ENCODE measurements at regions not wholly inside any gene's neighbourhood (a gene's known extent, or its start where the extent isn't known, plus 50 kb on each side); places are given as distances from the start of the nearest gene placed in this dataset.

DNA sequence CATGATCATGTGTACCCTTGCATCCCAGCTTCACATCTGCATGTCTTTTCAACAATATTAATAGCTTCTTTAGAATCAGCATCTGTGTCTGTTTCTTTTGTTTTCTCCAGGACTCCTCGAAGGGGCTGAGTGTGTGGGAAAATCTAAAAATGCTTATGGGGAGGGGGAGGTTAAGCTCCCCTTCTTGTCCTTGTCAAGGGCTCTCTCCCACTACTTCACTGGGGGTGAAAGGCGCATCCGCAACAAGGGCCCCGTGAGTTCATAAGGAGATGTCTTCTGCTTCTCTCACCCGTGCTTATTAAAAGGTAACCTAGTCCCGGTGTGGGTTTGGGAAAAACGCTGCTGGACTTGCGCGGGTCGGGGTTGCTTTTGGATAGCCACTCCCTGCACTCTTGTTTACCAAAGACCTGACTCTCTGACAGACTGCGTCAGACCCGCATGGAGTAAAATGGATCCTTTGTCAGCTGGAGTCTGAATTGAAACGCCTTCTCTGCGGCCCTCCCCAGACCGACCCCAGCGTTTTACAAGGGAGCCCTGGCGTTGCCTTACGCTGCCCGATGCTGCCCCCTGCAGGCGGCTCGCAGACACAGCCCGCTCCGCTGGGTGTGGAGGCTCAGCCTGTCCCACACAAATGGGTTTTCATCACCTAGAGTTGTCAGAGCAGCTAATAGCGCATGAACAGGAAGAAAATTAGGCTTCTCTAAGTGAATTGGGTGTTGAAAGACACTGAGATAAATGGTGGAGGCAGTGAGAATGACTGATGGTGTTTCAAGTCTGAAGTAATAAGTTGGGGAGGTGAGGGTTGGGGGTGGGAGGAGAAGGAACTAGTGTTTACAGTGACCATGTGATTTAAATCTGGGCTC is 53.8 kb downstream of the IER5 start:
- in situ Hi-C loops (cut with HindIII; ENCODE audit: low sequenced_read_pairs), result no loop called here

DNA sequence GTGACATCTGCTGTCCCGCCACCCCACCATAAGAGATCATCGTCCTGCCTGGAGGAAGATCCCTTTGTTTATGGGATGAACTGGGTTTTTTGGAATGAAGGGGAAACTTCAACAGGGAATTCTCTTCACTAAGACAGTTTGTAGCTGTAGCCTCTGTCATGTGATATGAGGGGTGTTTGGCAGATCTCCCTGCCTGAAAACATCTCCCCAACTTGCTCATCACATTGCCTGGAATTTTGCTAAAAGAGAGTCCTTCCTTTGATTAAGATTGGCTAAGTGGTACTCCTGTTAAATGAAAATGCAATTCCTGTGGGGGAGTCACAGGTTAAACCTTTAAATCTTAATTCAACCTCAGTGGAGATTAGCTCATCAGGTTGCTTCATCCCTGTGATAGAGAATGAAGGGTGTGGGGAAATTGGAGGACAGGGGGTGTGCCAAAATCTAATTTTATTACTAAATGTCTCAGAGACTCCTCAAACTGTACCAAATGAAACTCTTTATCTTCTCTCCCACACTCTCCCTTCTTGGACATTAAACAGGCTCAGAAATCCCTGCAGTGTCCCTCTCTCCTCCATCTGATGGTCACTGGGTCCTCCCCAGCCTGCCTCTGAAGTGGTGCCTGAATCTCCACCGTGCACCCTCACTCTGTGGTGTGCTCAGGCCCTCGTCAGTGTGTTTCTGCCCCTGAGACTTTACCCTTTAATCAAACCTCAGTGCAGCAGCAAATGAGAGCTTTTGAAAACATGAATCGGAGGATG is 54.8 kb downstream of the IER5 start:
- in situ Hi-C loops (cut with HindIII; ENCODE audit: low sequenced_read_pairs), result no loop called here

- in situ Hi-C loops (cut with HindIII; ENCODE audit: low sequenced_read_pairs), result no loop called here
Observed at GRCh38 chr1:181144238-181144637, 55.7 kb downstream of the IER5 start.

- in situ Hi-C loops (cut with HindIII; ENCODE audit: low sequenced_read_pairs), result loop anchor here (5.0 kb wide), 2 partner anchors 56 to 111 kb away; no protein-coding TSS in a partner anchor
Observed at GRCh38 chr1:181148636-181149035, 60.1 kb downstream of the IER5 start.

GRCh38 chr1:181149326-181150125 is 61.0 kb downstream of the IER5 start:
- in situ Hi-C loops (cut with HindIII; ENCODE audit: low sequenced_read_pairs), result loop anchor here (5.0 kb wide), 2 partner anchors 57 to 112 kb away; no protein-coding TSS in a partner anchor

DNA sequence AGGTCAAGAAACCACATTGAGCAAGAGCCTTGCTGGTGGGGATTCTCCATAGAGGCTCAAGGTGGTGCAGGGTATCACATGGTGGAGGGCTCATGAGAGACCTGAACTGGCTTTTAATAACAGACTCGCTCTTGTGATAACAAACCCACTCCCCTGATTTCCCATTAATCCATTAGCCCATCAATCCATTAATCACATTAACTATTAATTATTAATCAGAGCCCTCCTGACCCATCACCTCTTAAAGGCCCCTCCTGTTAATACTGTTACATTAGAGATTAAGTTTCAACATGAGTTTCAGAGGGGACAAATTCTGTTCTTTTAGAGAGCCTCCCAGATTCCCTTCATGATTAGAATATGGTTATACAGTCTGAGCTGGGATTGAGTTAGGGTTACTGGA is 61.8 kb downstream of the IER5 start:
- in situ Hi-C loops (cut with HindIII; ENCODE audit: low sequenced_read_pairs), result no loop called here

GRCh38 chr1:181150842-181151241 is 62.3 kb downstream of the IER5 start:
- in situ Hi-C loops (cut with HindIII; ENCODE audit: low sequenced_read_pairs), result no loop called here

- in situ Hi-C loops (cut with HindIII; ENCODE audit: low sequenced_read_pairs), result no loop called here
Observed at GRCh38 chr1:181151378-181152326, 63.2 kb downstream of the IER5 start.

DNA sequence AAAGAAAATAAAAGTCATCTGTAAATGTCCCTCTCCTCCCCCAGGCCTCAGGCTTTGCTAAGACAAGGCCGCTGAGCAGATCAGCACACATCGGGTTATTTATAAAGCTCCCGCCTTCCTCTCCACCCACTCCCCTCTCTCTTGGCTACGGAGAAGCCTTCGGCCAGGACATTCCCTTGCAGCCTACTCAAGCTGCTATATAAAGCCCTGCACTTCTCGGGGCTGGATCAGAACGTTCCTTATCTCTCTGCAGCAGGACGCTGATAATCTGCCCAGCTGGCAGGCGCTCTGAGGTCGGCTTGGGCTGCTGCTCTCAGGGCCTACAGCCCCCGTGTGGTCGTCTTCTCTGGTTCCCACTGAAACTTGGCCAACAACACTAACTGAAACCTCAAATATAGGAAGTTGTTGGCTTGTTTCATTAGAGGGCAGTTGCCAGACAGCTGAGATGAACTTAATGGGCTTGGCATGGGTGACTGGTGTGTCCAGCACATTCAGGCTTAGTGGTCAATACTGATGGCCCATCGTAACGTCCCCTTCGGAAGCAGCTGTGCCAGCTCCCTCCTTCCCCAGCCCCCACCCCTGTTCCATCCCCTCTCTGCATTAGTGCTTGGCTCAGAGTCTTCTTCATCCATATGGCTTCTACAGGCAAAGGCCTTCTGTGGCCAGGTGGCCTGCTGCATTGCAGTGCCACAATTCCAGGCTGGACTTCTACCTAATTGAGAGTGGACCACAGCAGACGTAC is 64.6 kb downstream of the IER5 start:
- in situ Hi-C loops (cut with HindIII; ENCODE audit: low sequenced_read_pairs), result no loop called here

DNA sequence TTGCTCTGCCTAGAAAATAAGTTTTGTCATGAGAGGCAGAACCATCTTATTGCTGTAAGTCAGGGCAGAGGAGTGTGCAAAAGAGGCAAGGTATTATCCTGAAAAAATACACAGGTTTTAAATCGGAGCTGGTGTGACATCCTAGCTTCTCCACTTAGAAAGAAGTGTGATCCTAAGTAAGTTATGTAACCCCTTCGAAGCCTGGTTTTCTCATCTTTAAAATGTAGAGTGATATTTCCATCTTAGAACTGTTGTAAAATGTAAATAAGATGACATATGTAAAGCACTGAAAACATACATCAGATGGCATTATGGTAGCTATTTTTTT is 65.1 kb downstream of the IER5 start:
- in situ Hi-C loops (cut with HindIII; ENCODE audit: low sequenced_read_pairs), result no loop called here

GRCh38 chr1:181155339-181155738 is 66.8 kb downstream of the IER5 start:
- in situ Hi-C loops (cut with HindIII; ENCODE audit: low sequenced_read_pairs), result no loop called here

GRCh38 chr1:181159451-181160140 is 71.1 kb downstream of the IER5 start:
- in situ Hi-C loops (cut with HindIII; ENCODE audit: low sequenced_read_pairs), result loop anchor here (10.0 kb wide), 2 partner anchors 285 to 1235 kb away; partner anchors contain the start of gene GLUL

DNA sequence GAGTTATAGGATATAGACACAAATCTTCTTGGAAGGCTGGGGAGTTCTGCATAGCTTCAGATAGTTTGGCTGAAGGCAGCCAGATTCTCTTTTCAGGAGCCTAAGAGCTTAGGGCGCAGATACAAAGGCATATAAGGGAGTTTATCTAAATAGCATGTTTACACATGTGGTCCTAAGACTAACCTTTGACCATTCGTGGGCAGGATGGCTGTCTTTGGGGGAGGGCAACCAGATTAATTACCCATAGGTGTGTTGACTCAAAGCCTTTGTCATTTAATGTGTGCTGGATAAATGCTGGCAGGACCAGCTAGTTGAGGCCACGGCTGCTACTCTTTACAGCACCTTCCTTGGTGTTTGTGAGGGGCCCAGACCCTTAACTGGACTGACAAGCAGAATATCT is 71.8 kb downstream of the IER5 start:
- in situ Hi-C loops (cut with HindIII; ENCODE audit: low sequenced_read_pairs), result loop anchor here (10.0 kb wide), 2 partner anchors 286 to 1234 kb away; partner anchors contain the start of gene GLUL

- in situ Hi-C loops (cut with HindIII; ENCODE audit: low sequenced_read_pairs), result loop anchor here (10.0 kb wide), 2 partner anchors 286 to 1234 kb away; partner anchors contain the start of gene GLUL
Observed at GRCh38 chr1:181160998-181161870, 72.7 kb downstream of the IER5 start.

DNA sequence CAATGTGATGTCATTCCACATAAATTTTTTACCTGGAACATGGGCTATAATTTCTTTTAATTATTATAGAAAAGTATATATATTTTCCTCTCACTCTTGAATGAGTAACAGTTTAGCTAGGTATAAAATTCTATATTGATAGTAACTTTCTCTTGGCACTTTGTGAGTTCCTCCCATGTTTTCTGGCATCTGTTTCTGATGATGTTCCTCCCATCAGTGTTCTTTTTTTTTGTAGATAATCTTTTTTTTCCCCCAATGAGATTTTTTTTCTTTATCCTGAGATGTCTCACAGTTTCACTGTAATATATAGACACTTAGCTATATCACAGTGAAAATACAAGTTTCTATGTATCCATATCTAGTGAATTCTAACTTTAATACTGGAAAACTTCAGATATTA is 75.2 kb downstream of the IER5 start:
- in situ Hi-C loops (cut with HindIII; ENCODE audit: low sequenced_read_pairs), result loop anchor here (10.0 kb wide), 2 partner anchors 289 to 1231 kb away; partner anchors contain the start of gene GLUL

DNA sequence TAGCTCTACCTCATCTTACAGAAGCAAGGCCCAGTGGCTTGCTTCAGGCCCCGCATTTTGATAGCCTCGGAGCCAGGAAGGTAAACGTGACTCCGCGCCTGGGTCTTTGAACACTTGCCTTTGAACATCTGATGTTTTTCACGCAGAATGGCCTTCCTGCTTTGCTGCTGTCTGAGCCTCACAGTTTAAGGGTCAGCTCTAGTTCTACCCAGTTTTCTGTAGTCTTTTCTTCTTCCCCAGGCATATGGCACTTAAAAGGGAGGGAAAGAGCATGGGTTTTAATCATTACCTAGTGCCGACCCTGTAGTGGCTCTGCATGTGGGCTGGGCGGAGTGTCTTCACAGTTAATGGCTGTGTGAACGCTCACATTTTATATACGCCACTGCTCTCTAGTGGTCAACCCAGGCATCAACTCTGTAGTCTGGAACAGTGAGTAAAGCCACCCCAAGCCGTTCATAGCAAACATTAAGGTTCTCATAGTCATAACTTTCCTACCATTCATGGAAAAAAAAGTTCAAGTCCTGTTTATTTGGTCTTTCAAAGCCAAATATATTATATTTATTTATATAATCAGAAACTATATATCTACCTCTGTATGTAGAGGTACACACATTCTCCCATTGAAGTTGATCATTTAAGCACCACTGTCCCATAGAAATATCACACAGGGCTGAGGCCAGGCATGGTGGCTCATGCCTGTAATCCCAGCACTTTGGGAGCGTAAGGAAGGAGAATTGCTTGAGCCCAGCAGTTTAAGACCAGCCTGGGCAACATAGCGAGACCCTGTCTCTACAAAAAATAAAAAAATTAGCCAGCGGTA is 78.1 kb downstream of the IER5 start:
- in situ Hi-C loops (cut with HindIII; ENCODE audit: low sequenced_read_pairs), result loop anchor here (5.0 to 10.0 kb wide), 5 partner anchors 124 to 1228 kb away; partner anchors contain the start of gene GLUL

Measured in endothelial cell of hepatic sinusoid (primary cell).